K562 (cell line): ENCODE measurements at regions not wholly inside any gene's neighbourhood (a gene's known extent, or its start where the extent isn't known, plus 50 kb on each side); places are given as distances from the start of the nearest gene placed in this dataset.

Experiments
- CHD2 ChIP-seq: IDR thresholded peaks from 2 replicates; pipeline ENCODE4 v1.6.1; 2011; ENCODE audit warnings: low read depth, low read length
- MCM5 ChIP-seq: fragments of 450-650 bp; IDR thresholded peaks from 2 replicates; pipeline ENCODE4 v1.6.1; 2016; ENCODE audit warnings: low read depth
- ZNF121 ChIP-seq: sonication (generic); formaldehyde crosslinking; conservative IDR thresholded peaks from 2 replicates; pipeline ENCODE4 v1.8.0; 2022; ENCODE audit warnings: missing genetic modification reagents
- ZNF175 ChIP-seq: fragments of 200-800 bp; sonication (Bioruptor generic); IDR thresholded peaks from 2 replicates; pipeline ENCODE4 v1.6.1; 2016; ENCODE audit warnings: low read depth, mild to moderate bottlenecking, missing genetic modification characterization, missing compliant biosample characterization
- TF ChIP-seq, protein P1 (sequence below): fragments of 150-350 bp; conservative IDR thresholded peaks from 2 replicates; pipeline ENCODE4 v1.6.1; 2014; ENCODE audit warnings: low read length

DNA sequence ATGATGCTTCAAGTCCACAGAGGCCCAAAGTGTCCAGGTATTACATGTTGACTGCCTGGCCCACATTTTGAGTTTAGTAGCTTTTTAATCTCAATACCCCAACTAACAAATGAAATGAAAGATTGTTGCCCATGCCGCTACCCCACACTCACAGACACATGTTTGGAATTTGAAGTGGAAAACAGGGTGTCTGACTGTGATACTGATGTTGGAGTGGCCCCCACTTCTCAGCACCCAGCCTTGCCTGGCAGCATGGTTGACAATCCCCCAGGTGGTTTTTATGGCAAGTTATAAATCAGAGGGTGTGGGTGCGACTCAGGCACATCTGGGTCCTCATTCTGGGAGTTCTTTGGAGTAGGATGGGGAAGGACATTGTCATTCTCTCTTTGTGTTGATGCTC lies 314.7 kb upstream of the ZNF32 start:
- TF ChIP-seq MCM5 (no peak), ZNF175 (CRISPR knock-in tag) (no peak), ZNF121 (CRISPR knock-in tag) (no peak), CHD2 (no peak)
- TF ChIP-seq, protein P1, sequence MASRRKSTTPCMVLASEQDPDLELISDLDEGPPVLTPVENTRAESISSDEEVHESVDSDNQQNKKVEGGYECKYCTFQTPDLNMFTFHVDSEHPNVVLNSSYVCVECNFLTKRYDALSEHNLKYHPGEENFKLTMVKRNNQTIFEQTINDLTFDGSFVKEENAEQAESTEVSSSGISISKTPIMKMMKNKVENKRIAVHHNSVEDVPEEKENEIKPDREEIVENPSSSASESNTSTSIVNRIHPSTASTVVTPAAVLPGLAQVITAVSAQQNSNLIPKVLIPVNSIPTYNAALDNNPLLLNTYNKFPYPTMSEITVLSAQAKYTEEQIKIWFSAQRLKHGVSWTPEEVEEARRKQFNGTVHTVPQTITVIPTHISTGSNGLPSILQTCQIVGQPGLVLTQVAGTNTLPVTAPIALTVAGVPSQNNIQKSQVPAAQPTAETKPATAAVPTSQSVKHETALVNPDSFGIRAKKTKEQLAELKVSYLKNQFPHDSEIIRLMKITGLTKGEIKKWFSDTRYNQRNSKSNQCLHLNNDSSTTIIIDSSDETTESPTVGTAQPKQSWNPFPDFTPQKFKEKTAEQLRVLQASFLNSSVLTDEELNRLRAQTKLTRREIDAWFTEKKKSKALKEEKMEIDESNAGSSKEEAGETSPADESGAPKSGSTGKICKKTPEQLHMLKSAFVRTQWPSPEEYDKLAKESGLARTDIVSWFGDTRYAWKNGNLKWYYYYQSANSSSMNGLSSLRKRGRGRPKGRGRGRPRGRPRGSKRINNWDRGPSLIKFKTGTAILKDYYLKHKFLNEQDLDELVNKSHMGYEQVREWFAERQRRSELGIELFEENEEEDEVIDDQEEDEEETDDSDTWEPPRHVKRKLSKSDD, result no peak
